ENCODE measurements at regions not wholly inside any gene's neighbourhood (a gene's known extent, or its start where the extent isn't known, plus 50 kb on each side); places are given as distances from the start of the nearest gene placed in this dataset.
"Not testable (repeated sequence)": the region's sequence is repeated elsewhere in the genome, so short reads cannot be mapped to it uniquely, and the experiment has no call there.

- no peak for DNase-seq (ENCODE audit: low read depth)
- no peak for TF ChIP-seq CTCF (IDR thresholded peaks at IDR 0.05; ENCODE audit: insufficient read depth, low read depth, low read length)
- no peak overlapping the region for H3K4me3 ChIP-seq (ENCODE audit: low read depth, low read length)
Observed at GRCh38 chr7:125084196-125084595, 154.6 kb upstream of the POT1 start.

GRCh38 chr7:125074141-125074540 lies 144.5 kb upstream of the POT1 start:
- no peak for DNase-seq (ENCODE audit: low read depth)
- TF ChIP-seq CTCF (IDR thresholded peaks at IDR 0.05; ENCODE audit: insufficient read depth, low read depth, low read length), result no peak
- H3K4me3 ChIP-seq (ENCODE audit: low read depth, low read length), result no peak overlapping the region

GRCh38 chr7:125065546-125065945 lies 135.9 kb upstream of the POT1 start:
- TF ChIP-seq CTCF (IDR thresholded peaks at IDR 0.05; ENCODE audit: insufficient read depth, low read depth, low read length), result no peak
- H3K4me3 ChIP-seq (ENCODE audit: low read depth, low read length), result no peak overlapping the region
- DNase-seq (ENCODE audit: low read depth), result no peak

- TF ChIP-seq CTCF (IDR thresholded peaks at IDR 0.05; ENCODE audit: insufficient read depth, low read depth, low read length), result no peak
- DNase-seq (ENCODE audit: low read depth), result no peak
- H3K4me3 ChIP-seq (ENCODE audit: low read depth, low read length), result no peak overlapping the region
Observed at GRCh38 chr7:125065001-125065400, 135.4 kb upstream of the POT1 start.

- DNase-seq (ENCODE audit: low read depth), result peak; percentile 6
- TF ChIP-seq CTCF (IDR thresholded peaks at IDR 0.05; ENCODE audit: insufficient read depth, low read depth, low read length), result no peak
- no peak overlapping the region for H3K4me3 ChIP-seq (ENCODE audit: low read depth, low read length)
Observed at GRCh38 chr7:125061776-125062397, 132.3 kb upstream of the POT1 start.

- peak; percentile 19 for DNase-seq (ENCODE audit: low read depth)
- not testable (repeated sequence) for H3K4me3 ChIP-seq (ENCODE audit: low read depth, low read length)
Observed at GRCh38 chr7:125061083-125061745, 131.6 kb upstream of the POT1 start.

- peak; percentile 18 for TF ChIP-seq CTCF (IDR thresholded peaks at IDR 0.05; ENCODE audit: insufficient read depth, low read depth, low read length)
- DNase-seq (ENCODE audit: low read depth), result peak; percentile 8
- no peak overlapping the region for H3K4me3 ChIP-seq (ENCODE audit: low read depth, low read length)
Observed at GRCh38 chr7:125059861-125060456, 130.3 kb upstream of the POT1 start.
